DND-41 (cell line): ENCODE measurements at regions not wholly inside any gene's neighbourhood (a gene's known extent, or its start where the extent isn't known, plus 50 kb on each side); places are given as distances from the start of the nearest gene placed in this dataset.

Source experiments
- EZH2 ChIP-seq: IDR thresholded peaks from 3 replicates; pipeline ENCODE4 v1.6.1; 2012; ENCODE audit warnings: borderline replicate concordance, low read depth, mild to moderate bottlenecking, moderate library complexity, low read length, inconsistent platforms; ENCODE audit not compliant: severe bottlenecking
- TF ChIP-seq, protein P1 (sequence below): IDR thresholded peaks from 2 replicates; pipeline ENCODE4 v1.5.1; 2012; ENCODE audit warnings: borderline replicate concordance, low read length, moderate library complexity, mild to moderate bottlenecking; ENCODE audit not compliant: poor library complexity, severe bottlenecking; ENCODE audit errors: extremely low read depth

DNA sequence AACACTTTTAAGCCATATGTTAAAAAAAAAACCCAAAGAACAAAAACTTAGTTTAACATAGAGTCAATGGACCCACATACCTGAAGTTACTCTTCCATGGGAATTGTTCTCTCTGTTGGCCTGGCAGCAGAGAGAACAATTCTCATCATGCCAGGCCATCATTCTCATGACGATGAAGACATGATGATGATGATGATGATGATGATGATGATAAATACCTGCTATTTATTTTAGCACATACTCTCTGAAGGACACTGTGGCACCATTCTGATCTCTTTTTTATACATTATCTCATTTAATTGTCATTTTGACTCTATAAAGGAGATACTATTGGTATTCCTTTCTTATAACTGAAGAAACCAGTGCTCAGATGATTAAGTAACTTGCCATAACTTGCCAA is 366.9 kb downstream of the MFSD1 start:
- TF ChIP-seq EZH2 = no peak
- TF ChIP-seq, protein P1, sequence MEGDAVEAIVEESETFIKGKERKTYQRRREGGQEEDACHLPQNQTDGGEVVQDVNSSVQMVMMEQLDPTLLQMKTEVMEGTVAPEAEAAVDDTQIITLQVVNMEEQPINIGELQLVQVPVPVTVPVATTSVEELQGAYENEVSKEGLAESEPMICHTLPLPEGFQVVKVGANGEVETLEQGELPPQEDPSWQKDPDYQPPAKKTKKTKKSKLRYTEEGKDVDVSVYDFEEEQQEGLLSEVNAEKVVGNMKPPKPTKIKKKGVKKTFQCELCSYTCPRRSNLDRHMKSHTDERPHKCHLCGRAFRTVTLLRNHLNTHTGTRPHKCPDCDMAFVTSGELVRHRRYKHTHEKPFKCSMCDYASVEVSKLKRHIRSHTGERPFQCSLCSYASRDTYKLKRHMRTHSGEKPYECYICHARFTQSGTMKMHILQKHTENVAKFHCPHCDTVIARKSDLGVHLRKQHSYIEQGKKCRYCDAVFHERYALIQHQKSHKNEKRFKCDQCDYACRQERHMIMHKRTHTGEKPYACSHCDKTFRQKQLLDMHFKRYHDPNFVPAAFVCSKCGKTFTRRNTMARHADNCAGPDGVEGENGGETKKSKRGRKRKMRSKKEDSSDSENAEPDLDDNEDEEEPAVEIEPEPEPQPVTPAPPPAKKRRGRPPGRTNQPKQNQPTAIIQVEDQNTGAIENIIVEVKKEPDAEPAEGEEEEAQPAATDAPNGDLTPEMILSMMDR = no peak
